ENCODE measurements at regions not wholly inside any gene's neighbourhood (a gene's known extent, or its start where the extent isn't known, plus 50 kb on each side); places are given as distances from the start of the nearest gene placed in this dataset.

DNA sequence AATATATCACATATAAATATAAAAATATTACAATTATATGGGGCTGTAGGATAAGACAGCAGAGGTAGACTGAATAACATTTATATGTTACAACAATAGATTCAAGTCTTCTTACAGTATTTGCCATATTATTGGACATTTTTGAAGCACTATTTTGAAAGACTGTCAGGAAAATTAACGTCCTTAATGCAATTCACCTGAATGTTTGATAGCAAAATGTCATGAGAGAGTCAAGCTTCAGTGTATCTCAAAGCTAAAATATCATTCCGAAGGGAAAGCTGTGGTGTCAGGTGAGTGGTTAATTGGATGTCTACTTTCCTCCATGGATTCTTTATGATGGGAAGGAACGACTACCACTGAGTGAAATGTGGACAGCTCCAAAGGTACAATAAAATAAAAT lies 1004.0 kb downstream of the HACE1 start:
- no peak for DNase-seq (ENCODE audit: extremely low spot score)
- ChIA-PET CTCF (no interaction called here), POLR2A (no interaction called here)
- TF ChIP-seq ELF4 (IDR thresholded peaks at IDR 0.05): no peak
- TF ChIP-seq HDGF (IDR thresholded peaks at IDR 0.05; ENCODE audit: borderline replicate concordance): no peak

GRCh38 chr6:103854059-103854458 lies 1005.7 kb downstream of the HACE1 start:
- no peak for TF ChIP-seq TARDBP (IDR thresholded peaks at IDR 0.05)
- TF ChIP-seq, protein P1, sequence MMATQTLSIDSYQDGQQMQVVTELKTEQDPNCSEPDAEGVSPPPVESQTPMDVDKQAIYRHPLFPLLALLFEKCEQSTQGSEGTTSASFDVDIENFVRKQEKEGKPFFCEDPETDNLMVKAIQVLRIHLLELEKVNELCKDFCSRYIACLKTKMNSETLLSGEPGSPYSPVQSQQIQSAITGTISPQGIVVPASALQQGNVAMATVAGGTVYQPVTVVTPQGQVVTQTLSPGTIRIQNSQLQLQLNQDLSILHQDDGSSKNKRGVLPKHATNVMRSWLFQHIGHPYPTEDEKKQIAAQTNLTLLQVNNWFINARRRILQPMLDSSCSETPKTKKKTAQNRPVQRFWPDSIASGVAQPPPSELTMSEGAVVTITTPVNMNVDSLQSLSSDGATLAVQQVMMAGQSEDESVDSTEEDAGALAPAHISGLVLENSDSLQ (IDR thresholded peaks at IDR 0.05): no peak
- TF ChIP-seq NFRKB (IDR thresholded peaks at IDR 0.05): no peak
- TF ChIP-seq L3MBTL2 (conservative IDR thresholded peaks at IDR 0.05): no peak
- no peak for TF ChIP-seq ARNT (IDR thresholded peaks at IDR 0.05)
- TF ChIP-seq ELF4 (IDR thresholded peaks at IDR 0.05): no peak
- TF ChIP-seq SP1 (IDR thresholded peaks at IDR 0.05): no peak
- no peak for TF ChIP-seq FOXK2 (IDR thresholded peaks at IDR 0.05)
- TF ChIP-seq LEF1 (IDR thresholded peaks at IDR 0.05; ENCODE audit: borderline replicate concordance): no peak
- no peak for TF ChIP-seq HDGF (IDR thresholded peaks at IDR 0.05; ENCODE audit: borderline replicate concordance)
- POLR2A ChIA-PET: no interaction called here
- CTCF ChIA-PET: no interaction called here
- no peak for DNase-seq (ENCODE audit: extremely low spot score)

DNA sequence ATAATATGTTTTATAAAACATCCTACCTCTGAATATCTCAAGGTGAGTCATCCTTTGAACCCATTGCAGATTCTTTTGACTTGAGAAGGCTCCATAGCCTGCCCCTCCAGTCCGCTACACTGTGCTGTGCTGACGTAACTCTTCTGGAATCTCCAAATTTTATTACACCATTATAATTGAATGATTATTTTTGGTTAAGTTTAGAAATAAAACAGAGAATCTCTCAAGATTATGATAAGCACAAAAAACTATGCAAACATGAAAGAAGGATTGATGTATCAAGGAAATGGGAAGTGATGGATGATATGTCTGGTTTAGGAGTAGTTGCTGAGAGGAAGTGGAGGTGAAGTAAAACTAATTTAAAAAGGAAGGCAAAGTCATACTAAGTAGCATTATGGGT lies 1021.3 kb downstream of the HACE1 start:
- DNase-seq (ENCODE audit: extremely low spot score): no peak
- CTCF ChIA-PET: no interaction called here
- POLR2A ChIA-PET: no interaction called here
- TF ChIP-seq FOXM1 (IDR thresholded peaks at IDR 0.05; ENCODE audit: borderline replicate concordance): no peak
- TF ChIP-seq TARDBP (IDR thresholded peaks at IDR 0.05): no peak
- no peak for TF ChIP-seq HDGF (IDR thresholded peaks at IDR 0.05; ENCODE audit: borderline replicate concordance)
- TF ChIP-seq FOXK2 (IDR thresholded peaks at IDR 0.05): no peak
- TF ChIP-seq L3MBTL2 (conservative IDR thresholded peaks at IDR 0.05): no peak
- no peak for TF ChIP-seq FOXA1 (IDR thresholded peaks at IDR 0.05)
- no peak for TF ChIP-seq SUZ12 (IDR thresholded peaks at IDR 0.05)
- TF ChIP-seq NFRKB (IDR thresholded peaks at IDR 0.05): no peak
- no peak for TF ChIP-seq ELF4 (IDR thresholded peaks at IDR 0.05)
- TF ChIP-seq BHLHE40 (IDR thresholded peaks at IDR 0.05; ENCODE audit: borderline replicate concordance): no peak
- no peak for TF ChIP-seq LEF1 (IDR thresholded peaks at IDR 0.05; ENCODE audit: borderline replicate concordance)
- no peak for TF ChIP-seq ARNT (IDR thresholded peaks at IDR 0.05)
- TF ChIP-seq ZNF384 (IDR thresholded peaks at IDR 0.05): no peak
- TF ChIP-seq, protein P1 (IDR thresholded peaks at IDR 0.05): no peak
- TF ChIP-seq SP1 (IDR thresholded peaks at IDR 0.05): no peak
- no peak for TF ChIP-seq CTBP1 (IDR thresholded peaks at IDR 0.05; ENCODE audit: borderline replicate concordance)

- ChIA-PET CTCF (no interaction called here), POLR2A (no interaction called here)
- no peak for TF ChIP-seq FOXK2 (IDR thresholded peaks at IDR 0.05)
- no peak for TF ChIP-seq ZNF384 (IDR thresholded peaks at IDR 0.05)
- no peak for TF ChIP-seq ARNT (IDR thresholded peaks at IDR 0.05)
- TF ChIP-seq NFRKB (IDR thresholded peaks at IDR 0.05): no peak
- no peak for TF ChIP-seq HDGF (IDR thresholded peaks at IDR 0.05; ENCODE audit: borderline replicate concordance)
- TF ChIP-seq L3MBTL2 (conservative IDR thresholded peaks at IDR 0.05): no peak
- no peak for TF ChIP-seq SP1 (IDR thresholded peaks at IDR 0.05)
- TF ChIP-seq CTBP1 (IDR thresholded peaks at IDR 0.05; ENCODE audit: borderline replicate concordance): no peak
- TF ChIP-seq BHLHE40 (IDR thresholded peaks at IDR 0.05; ENCODE audit: borderline replicate concordance): no peak
- TF ChIP-seq FOXA1 (IDR thresholded peaks at IDR 0.05): no peak
- TF ChIP-seq SUZ12 (IDR thresholded peaks at IDR 0.05): no peak
- TF ChIP-seq, protein P1 (IDR thresholded peaks at IDR 0.05): no peak
- TF ChIP-seq TARDBP (IDR thresholded peaks at IDR 0.05): no peak
- TF ChIP-seq FOXM1 (IDR thresholded peaks at IDR 0.05; ENCODE audit: borderline replicate concordance): no peak
- no peak for DNase-seq (ENCODE audit: extremely low spot score)
Observed at GRCh38 chr6:103826209-103826608, 1033.5 kb downstream of the HACE1 start.

- TF ChIP-seq L3MBTL2 (conservative IDR thresholded peaks at IDR 0.05) (no peak), SP1 (IDR thresholded peaks at IDR 0.05) (no peak), CTBP1 (IDR thresholded peaks at IDR 0.05; ENCODE audit: borderline replicate concordance) (no peak), ZNF384 (IDR thresholded peaks at IDR 0.05) (no peak), FOXM1 (IDR thresholded peaks at IDR 0.05; ENCODE audit: borderline replicate concordance) (no peak), BHLHE40 (IDR thresholded peaks at IDR 0.05; ENCODE audit: borderline replicate concordance) (no peak), ARNT (IDR thresholded peaks at IDR 0.05) (no peak), NFRKB (IDR thresholded peaks at IDR 0.05) (no peak), FOXK2 (IDR thresholded peaks at IDR 0.05) (no peak), TARDBP (IDR thresholded peaks at IDR 0.05) (no peak), FOXA1 (IDR thresholded peaks at IDR 0.05) (no peak), LEF1 (IDR thresholded peaks at IDR 0.05; ENCODE audit: borderline replicate concordance) (no peak), SUZ12 (IDR thresholded peaks at IDR 0.05) (no peak), HDGF (IDR thresholded peaks at IDR 0.05; ENCODE audit: borderline replicate concordance) (no peak), ELF4 (IDR thresholded peaks at IDR 0.05) (no peak)
- TF ChIP-seq, protein P1 (IDR thresholded peaks at IDR 0.05): no peak
- POLR2A ChIA-PET: no interaction called here
- CTCF ChIA-PET: no interaction called here
- no peak for DNase-seq (ENCODE audit: extremely low spot score)
Observed at GRCh38 chr6:103820148-103820547, 1039.6 kb downstream of the HACE1 start.

- TF ChIP-seq ELF4 (IDR thresholded peaks at IDR 0.05) (no peak), FOXA1 (IDR thresholded peaks at IDR 0.05) (no peak), FOXK2 (IDR thresholded peaks at IDR 0.05) (no peak), CTBP1 (IDR thresholded peaks at IDR 0.05; ENCODE audit: borderline replicate concordance) (no peak), BHLHE40 (IDR thresholded peaks at IDR 0.05; ENCODE audit: borderline replicate concordance) (no peak), FOXM1 (IDR thresholded peaks at IDR 0.05; ENCODE audit: borderline replicate concordance) (no peak), ZNF384 (IDR thresholded peaks at IDR 0.05) (no peak), HDGF (IDR thresholded peaks at IDR 0.05; ENCODE audit: borderline replicate concordance) (no peak)
- no peak for DNase-seq (ENCODE audit: extremely low spot score)
- ChIA-PET POLR2A (no interaction called here), CTCF (no interaction called here)
Observed at GRCh38 chr6:103819509-103819908, 1040.2 kb downstream of the HACE1 start.
